DND-41 (cell line): ENCODE measurements at regions not wholly inside any gene's neighbourhood (a gene's known extent, or its start where the extent isn't known, plus 50 kb on each side); places are given as distances from the start of the nearest gene placed in this dataset.

Experiments
- ATAC-seq: fragments of 200-7000 bp; cut with Tn5 transposase; 3 replicates; pipeline ENCODE4 v1.9.1; 2021; ENCODE audit warnings: low read depth; ENCODE audit not compliant: insufficient read depth
- DNase-seq: peaks from one replicate; pipeline ENCODE4 v3.0.0-alpha.2; 2020
- H2AFZ ChIP-seq: 2 replicates; pipeline ENCODE4 v1.6.0; 2012; ENCODE audit warnings: low read depth, low read length
- H3K27ac ChIP-seq: 2 replicates; pipeline ENCODE4 v1.5.1; 2012; ENCODE audit warnings: low read length, inconsistent platforms
- H3K27me3 ChIP-seq: fragments of 200-600 bp; sonication (generic); 2 replicates; pipeline ENCODE4 v1.6.0; 2012; ENCODE audit warnings: low read length, mild to moderate bottlenecking, inconsistent platforms; ENCODE audit not compliant: insufficient read depth, poor library complexity
- H3K36me3 ChIP-seq: 2 replicates; pipeline ENCODE4 v1.5.1; 2012; ENCODE audit warnings: low read length, inconsistent platforms; ENCODE audit not compliant: insufficient read depth
- H3K4me1 ChIP-seq: 2 replicates; pipeline ENCODE4 v1.5.1; 2012; ENCODE audit warnings: mild to moderate bottlenecking, low read length; ENCODE audit not compliant: insufficient read depth
- H3K4me2 ChIP-seq: 2 replicates; pipeline ENCODE4 v1.6.0; 2012; ENCODE audit warnings: mild to moderate bottlenecking, moderate library complexity, low read length, inconsistent platforms; ENCODE audit not compliant: insufficient read depth
- H3K4me3 ChIP-seq, 2 experiments: fragments of 200-600 bp in 1 of 2; shearing (Covaris generic) in 1 of 2; 2 replicates each; pipeline ENCODE4 v1.5.1; 2012 to 2016; ENCODE audit warnings: inconsistent platforms in 2 of 2, low read length in 2 of 2, mild to moderate bottlenecking in 2 of 2, low read depth in 1 of 2, moderate library complexity in 1 of 2
- H3K79me2 ChIP-seq: 2 replicates; pipeline ENCODE4 v1.6.0; 2012; ENCODE audit warnings: low read length, inconsistent platforms; ENCODE audit not compliant: insufficient read depth
- H3K9ac ChIP-seq: 2 replicates; pipeline ENCODE4 v1.6.0; 2012; ENCODE audit warnings: low read depth, mild to moderate bottlenecking, inconsistent platforms, low read length, moderate library complexity
- H3K9me3 ChIP-seq: 2 replicates; pipeline ENCODE4 v1.5.1; 2012; ENCODE audit warnings: low read length, moderate library complexity, mild to moderate bottlenecking, inconsistent platforms; ENCODE audit not compliant: insufficient read depth, severe bottlenecking
- H4K20me1 ChIP-seq: 2 replicates; pipeline ENCODE4 v1.6.0; 2012; ENCODE audit warnings: low read length; ENCODE audit not compliant: insufficient read depth
- CTCF ChIP-seq: IDR thresholded peaks from 2 replicates; pipeline ENCODE4 v1.5.1; 2012; ENCODE audit warnings: borderline replicate concordance, low read length, moderate library complexity, mild to moderate bottlenecking; ENCODE audit not compliant: poor library complexity, severe bottlenecking; ENCODE audit errors: extremely low read depth
- EZH2 ChIP-seq: IDR thresholded peaks from 3 replicates; pipeline ENCODE4 v1.6.1; 2012; ENCODE audit warnings: borderline replicate concordance, low read depth, mild to moderate bottlenecking, moderate library complexity, low read length, inconsistent platforms; ENCODE audit not compliant: severe bottlenecking

- ATAC-seq (no peak), DNase-seq (no peak)
- Histone ChIP-seq H3K4me1 (no peaks in the 10 kb centered on the region), H4K20me1 (no peaks in the 10 kb centered on the region), H3K36me3 (no peaks in the 10 kb centered on the region), H3K4me3 (no peak overlapping the region), H3K9me3 (no peaks in the 10 kb centered on the region), H3K27ac (no peak overlapping the region), H3K4me2 (no peak overlapping the region), H3K9ac (no peak overlapping the region), H3K79me2 (no peaks in the 10 kb centered on the region), H3K27me3 (no peaks in the 10 kb centered on the region), H2AFZ (no peak overlapping the region)
- no peak for TF ChIP-seq EZH2
- no peak for TF ChIP-seq CTCF
These were observed 593.4 kb downstream of the QKI start for GRCh38 chr6:164007881-164008280.

DNA sequence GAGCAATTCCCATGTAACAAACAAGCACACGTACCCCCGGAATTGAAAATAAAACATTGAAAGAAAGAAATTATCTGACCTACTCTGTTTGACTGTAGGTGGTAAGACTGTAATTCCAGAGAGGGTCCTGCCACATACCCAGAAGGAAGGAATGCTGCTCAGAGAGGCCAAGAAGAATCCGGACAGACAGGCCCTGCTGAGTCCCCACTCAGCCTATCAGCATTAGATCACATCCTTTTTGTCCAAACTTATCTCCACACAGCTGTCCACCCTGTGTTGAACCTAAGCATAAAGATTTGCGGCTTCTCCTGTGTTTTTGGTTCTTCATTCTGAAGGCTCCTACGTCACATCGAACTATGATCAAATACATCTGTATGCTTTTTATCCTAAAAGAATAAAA is 591.9 kb downstream of the QKI start:
- Histone ChIP-seq H3K4me3 (no peak overlapping the region), H3K27me3 (no peaks in the 10 kb centered on the region), H3K9ac (no peak overlapping the region), H3K9me3 (no peaks in the 10 kb centered on the region), H4K20me1 (no peaks in the 10 kb centered on the region), H3K4me1 (no peaks in the 10 kb centered on the region), H2AFZ (no peak overlapping the region), H3K36me3 (no peaks in the 10 kb centered on the region), H3K27ac (no peak overlapping the region), H3K79me2 (no peaks in the 10 kb centered on the region), H3K4me2 (no peak overlapping the region)
- no peak for ATAC-seq
- TF ChIP-seq EZH2 (no peak), CTCF (no peak)
- DNase-seq: no peak

GRCh38 chr6:164005004-164005711 is 590.6 kb downstream of the QKI start:
- TF ChIP-seq CTCF: no peak
- TF ChIP-seq EZH2: no peak
- no peaks in the 10 kb centered on the region for H3K27me3 ChIP-seq
- no peaks in the 10 kb centered on the region for H4K20me1 ChIP-seq
- H3K4me3 ChIP-seq: no peak overlapping the region
- H3K9ac ChIP-seq: no peak overlapping the region
- H3K79me2 ChIP-seq: no peaks in the 10 kb centered on the region
- DNase-seq: no peak
- no peak for ATAC-seq
- no peaks in the 10 kb centered on the region for H3K36me3 ChIP-seq
- H2AFZ ChIP-seq: no peak overlapping the region
- H3K4me1 ChIP-seq: no peaks in the 10 kb centered on the region
- H3K4me2 ChIP-seq: no peak overlapping the region
- H3K27ac ChIP-seq: no peak overlapping the region
- H3K9me3 ChIP-seq: no peaks in the 10 kb centered on the region
